ENCODE measurements at regions not wholly inside any gene's neighbourhood (a gene's known extent, or its start where the extent isn't known, plus 50 kb on each side); places are given as distances from the start of the nearest gene placed in this dataset.

GRCh38 chr9:92196909-92197308, 81.7 kb upstream of the SPTLC1 start:
- WGBS, 2 donors, result 39 to 50% methylated on average over 1 of the region's 1 CpG
- TF ChIP-seq CTCF (IDR thresholded peaks at IDR 0.05), result no peak
- DNase-seq (ENCODE audit: low spot score in 2 of 2), result no peak
- intact Hi-C loops (cut with DNase I; ENCODE audit: low total_unique reads), result no loop called here
- H3K4me3 ChIP-seq (ENCODE audit: low read depth, poor library complexity, severe bottlenecking), result no peak overlapping the region

- no peak for DNase-seq (ENCODE audit: low spot score in 2 of 2)
- intact Hi-C loops (cut with DNase I; ENCODE audit: low total_unique reads), result no loop called here
- H3K4me3 ChIP-seq (ENCODE audit: low read depth, poor library complexity, severe bottlenecking), result no peak overlapping the region
- TF ChIP-seq POLR2A (IDR thresholded peaks at IDR 0.05) (no peak), CTCF (IDR thresholded peaks at IDR 0.05) (no peak)
These were observed 81.2 kb upstream of the SPTLC1 start for GRCh38 chr9:92196400-92196799.

- intact Hi-C loops (cut with DNase I; ENCODE audit: low total_unique reads), result no loop called here
- H3K4me3 ChIP-seq (ENCODE audit: low read depth, poor library complexity, severe bottlenecking), result no peak overlapping the region
- TF ChIP-seq CTCF (IDR thresholded peaks at IDR 0.05) (no peak), POLR2A (IDR thresholded peaks at IDR 0.05) (no peak)
- 54 to 61% methylated on average over 6 of the region's 6 CpGs for WGBS, 2 donors
- DNase-seq (ENCODE audit: low spot score in 2 of 2), result no peak
These were observed 76.6 kb upstream of the SPTLC1 start for GRCh38 chr9:92191801-92192200.

- DNase-seq (ENCODE audit: low spot score in 2 of 2), result no peak
- intact Hi-C loops (cut with DNase I; ENCODE audit: low total_unique reads), result no loop called here
- H3K4me3 ChIP-seq (ENCODE audit: low read depth, poor library complexity, severe bottlenecking), result no peak overlapping the region
- WGBS, 2 donors, result 92 to 94% methylated on average over 2 of the region's 2 CpGs
- TF ChIP-seq POLR2A (IDR thresholded peaks at IDR 0.05) (no peak), CTCF (IDR thresholded peaks at IDR 0.05) (no peak)
These were observed 75.2 kb upstream of the SPTLC1 start for GRCh38 chr9:92190536-92190790.

GRCh38 chr9:92189782-92190535, 74.7 kb upstream of the SPTLC1 start:
- TF ChIP-seq CTCF (IDR thresholded peaks at IDR 0.05), result no peak
- no peak for TF ChIP-seq POLR2A (IDR thresholded peaks at IDR 0.05)
- WGBS, 2 donors, result 71 to 79% methylated on average over 22 to 27 of the region's 30 CpGs
- no peak for DNase-seq (ENCODE audit: low spot score in 2 of 2)
- intact Hi-C loops (cut with DNase I; ENCODE audit: low total_unique reads), result no loop called here
- H3K4me3 ChIP-seq (ENCODE audit: low read depth, poor library complexity, severe bottlenecking), result no peak overlapping the region
